Activated naive CD4-positive, alpha-beta T cell treated with anti-CD3 and anti-CD28 coated beads, Interleukin-2, amount 10 ng/mL, durations not matched to agents 7 days and 5 days (primary cell): ENCODE measurements at regions not wholly inside any gene's neighbourhood (a gene's known extent, or its start where the extent isn't known, plus 50 kb on each side); places are given as distances from the start of the nearest gene placed in this dataset.

Source experiments
- CTCF ChIA-PET: fragments of 350-600 bp; sonication (Branson Sonifier 250); formaldehyde crosslinking; loops from one replicate; lab custom pipeline; 2021; ENCODE audit warnings: antibody characterized with exemption; lab: Charles Lee
- DNase-seq: peaks from one replicate; pipeline ENCODE4 v3.0.0-alpha.2; 2020
- H3K27ac Mint-ChIP-seq: one replicate; pipeline ENCODE4 v1.8.0; 2021; ENCODE audit warnings: mild to moderate bottlenecking, moderate library complexity, mixed read lengths
- H3K27me3 Mint-ChIP-seq: one replicate; pipeline ENCODE4 v1.8.0; 2021; ENCODE audit warnings: mild to moderate bottlenecking, mixed read lengths
- H3K36me3 Mint-ChIP-seq: one replicate; pipeline ENCODE4 v1.8.0; 2021; ENCODE audit warnings: mixed read lengths
- H3K4me1 Mint-ChIP-seq: one replicate; pipeline ENCODE4 v1.8.0; 2021; ENCODE audit warnings: mixed read lengths
- H3K4me3 Mint-ChIP-seq: one replicate; pipeline ENCODE4 v1.8.0; 2021; ENCODE audit warnings: mild to moderate bottlenecking, moderate library complexity, mixed read lengths
- H3K9me3 Mint-ChIP-seq: one replicate; pipeline ENCODE4 v1.8.0; 2021; ENCODE audit warnings: mixed read lengths

- no peak for DNase-seq
- H3K4me1 Mint-ChIP-seq, result no peaks in the 10 kb centered on the region
- no peak overlapping the region for H3K27ac Mint-ChIP-seq
- no peak overlapping the region for H3K4me3 Mint-ChIP-seq
- peaks cover 31% of the 10 kb centered on the region for H3K27me3 Mint-ChIP-seq
- H3K36me3 Mint-ChIP-seq, result no peaks in the 10 kb centered on the region
- CTCF ChIA-PET, result no interaction called here
- no peaks in the 10 kb centered on the region for H3K9me3 Mint-ChIP-seq
Observed at GRCh38 chr6:134689177-134689576, 260.7 kb downstream of the ALDH8A1 start.

DNA sequence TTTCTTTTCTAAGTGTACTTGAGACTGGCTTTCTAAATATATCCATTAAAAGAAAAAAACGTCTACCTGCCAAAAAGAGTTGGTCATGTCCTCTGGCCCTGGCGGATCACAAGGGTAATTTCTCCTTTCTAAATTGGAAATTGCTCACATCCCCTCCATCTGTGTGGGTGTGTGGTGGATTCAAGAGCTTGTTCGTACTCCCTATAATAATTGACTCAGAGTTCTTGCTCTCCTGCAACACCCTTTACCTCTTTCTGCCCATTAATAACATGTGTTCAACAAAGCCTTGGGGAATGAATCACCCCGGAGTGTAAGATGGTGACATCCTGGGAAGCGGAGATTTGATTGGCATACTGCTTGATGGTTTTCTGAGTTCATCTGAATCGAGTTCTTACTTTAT is 263.8 kb downstream of the ALDH8A1 start:
- no peak overlapping the region for H3K4me3 Mint-ChIP-seq

DNA sequence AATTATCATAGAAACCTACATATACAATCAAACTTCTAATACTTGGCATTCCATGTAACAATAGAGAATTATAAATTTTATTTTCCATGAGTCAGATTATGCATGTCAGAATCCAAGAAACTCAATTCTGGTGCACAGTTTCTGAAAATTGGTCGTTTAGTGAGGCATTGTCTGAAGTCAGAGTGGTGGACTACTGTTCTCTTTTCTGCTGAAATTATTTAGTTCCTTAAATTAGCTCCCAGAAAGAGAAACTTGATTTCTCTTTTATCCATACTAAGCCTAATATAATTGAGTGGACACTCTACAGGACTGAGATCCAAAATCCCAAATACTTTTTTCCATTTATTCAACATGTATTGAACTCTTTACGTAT is 265.5 kb downstream of the ALDH8A1 start:
- Mint-ChIP-seq H3K4me3 (no peak overlapping the region), H3K4me1 (no peaks in the 10 kb centered on the region), H3K27ac (no peak overlapping the region), H3K36me3 (no peaks in the 10 kb centered on the region), H3K9me3 (no peaks in the 10 kb centered on the region), H3K27me3 (peaks cover 4% of the 10 kb centered on the region)
- no peak for DNase-seq
- CTCF ChIA-PET, result no interaction called here

More for the DNA sequence above, 263.8 kb downstream of the ALDH8A1 start:
- H3K27ac Mint-ChIP-seq, result no peak overlapping the region
- no peaks in the 10 kb centered on the region for H3K4me1 Mint-ChIP-seq
- peaks cover 18% of the 10 kb centered on the region for H3K27me3 Mint-ChIP-seq
- DNase-seq, result no peak
- CTCF ChIA-PET, result no interaction called here
- H3K36me3 Mint-ChIP-seq, result no peaks in the 10 kb centered on the region
- H3K9me3 Mint-ChIP-seq, result no peaks in the 10 kb centered on the region

GRCh38 chr6:134683783-134684422 is 266.0 kb downstream of the ALDH8A1 start:
- Mint-ChIP-seq H3K36me3 (no peaks in the 10 kb centered on the region), H3K27ac (no peak overlapping the region), H3K9me3 (no peaks in the 10 kb centered on the region), H3K27me3 (no peaks in the 10 kb centered on the region), H3K4me3 (no peak overlapping the region), H3K4me1 (no peaks in the 10 kb centered on the region)
- no peak for DNase-seq
- CTCF ChIA-PET, result no interaction called here

DNA sequence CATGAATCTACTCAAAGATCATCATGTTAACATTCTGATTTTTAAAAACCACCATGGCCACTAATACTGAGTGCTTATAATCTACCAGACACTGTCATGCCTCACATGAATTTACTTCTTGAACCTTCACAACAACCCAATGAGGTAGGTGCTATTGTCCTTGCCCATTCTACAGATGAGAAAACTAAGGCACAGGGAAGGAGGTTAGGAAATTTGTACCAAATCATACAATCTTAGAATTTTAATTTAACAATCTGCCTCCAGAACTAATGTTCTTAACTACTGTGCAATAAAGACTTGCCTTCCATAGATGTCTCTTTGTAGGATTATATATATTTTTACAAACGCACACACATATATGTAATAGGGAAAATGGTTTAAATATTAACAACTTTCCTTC is 269.5 kb downstream of the ALDH8A1 start:
- no peaks in the 10 kb centered on the region for H3K36me3 Mint-ChIP-seq
- no peaks in the 10 kb centered on the region for H3K27me3 Mint-ChIP-seq
- no peak for DNase-seq
- no peaks in the 10 kb centered on the region for H3K4me1 Mint-ChIP-seq
- H3K4me3 Mint-ChIP-seq, result no peak overlapping the region
- no peak overlapping the region for H3K27ac Mint-ChIP-seq
- H3K9me3 Mint-ChIP-seq, result no peaks in the 10 kb centered on the region
- CTCF ChIA-PET, result no interaction called here

GRCh38 chr6:134680021-134680420 is 269.9 kb downstream of the ALDH8A1 start:
- H3K27ac Mint-ChIP-seq, result no peak overlapping the region

DNA sequence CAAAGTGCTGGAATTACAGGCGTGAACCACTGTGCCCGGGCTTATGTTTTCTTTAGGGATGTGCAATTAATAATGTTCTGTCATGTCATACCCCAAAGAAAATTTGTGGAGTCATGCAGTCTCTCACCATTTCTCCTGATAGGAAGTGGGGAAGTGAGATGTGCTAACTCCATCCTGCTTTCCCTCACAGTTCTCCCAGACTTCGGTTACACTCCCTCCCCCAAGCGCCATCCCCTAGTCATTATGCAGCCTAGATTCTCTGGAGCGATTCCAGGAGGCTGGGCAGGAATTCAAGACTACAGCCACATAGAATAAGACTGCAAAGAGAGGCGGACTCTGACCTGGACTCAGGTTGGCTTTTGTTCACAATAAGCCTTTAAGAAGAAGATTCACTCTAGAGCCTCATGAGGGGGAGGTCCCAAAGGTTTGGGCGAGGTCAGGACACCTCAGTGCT is 271.4 kb downstream of the ALDH8A1 start:
- no peaks in the 10 kb centered on the region for H3K36me3 Mint-ChIP-seq
- H3K9me3 Mint-ChIP-seq, result no peaks in the 10 kb centered on the region
- DNase-seq, result no peak
- no peaks in the 10 kb centered on the region for H3K27me3 Mint-ChIP-seq
- no peak overlapping the region for H3K27ac Mint-ChIP-seq
- no peak overlapping the region for H3K4me3 Mint-ChIP-seq
- CTCF ChIA-PET, result no interaction called here
- H3K4me1 Mint-ChIP-seq, result no peaks in the 10 kb centered on the region

More at GRCh38 chr6:134680021-134680420, 269.9 kb downstream of the ALDH8A1 start:
- no peaks in the 10 kb centered on the region for H3K36me3 Mint-ChIP-seq
- H3K27me3 Mint-ChIP-seq, result no peaks in the 10 kb centered on the region
- no peaks in the 10 kb centered on the region for H3K9me3 Mint-ChIP-seq
- no peaks in the 10 kb centered on the region for H3K4me1 Mint-ChIP-seq
- CTCF ChIA-PET, result no interaction called here
- no peak for DNase-seq
- H3K4me3 Mint-ChIP-seq, result no peak overlapping the region

DNA sequence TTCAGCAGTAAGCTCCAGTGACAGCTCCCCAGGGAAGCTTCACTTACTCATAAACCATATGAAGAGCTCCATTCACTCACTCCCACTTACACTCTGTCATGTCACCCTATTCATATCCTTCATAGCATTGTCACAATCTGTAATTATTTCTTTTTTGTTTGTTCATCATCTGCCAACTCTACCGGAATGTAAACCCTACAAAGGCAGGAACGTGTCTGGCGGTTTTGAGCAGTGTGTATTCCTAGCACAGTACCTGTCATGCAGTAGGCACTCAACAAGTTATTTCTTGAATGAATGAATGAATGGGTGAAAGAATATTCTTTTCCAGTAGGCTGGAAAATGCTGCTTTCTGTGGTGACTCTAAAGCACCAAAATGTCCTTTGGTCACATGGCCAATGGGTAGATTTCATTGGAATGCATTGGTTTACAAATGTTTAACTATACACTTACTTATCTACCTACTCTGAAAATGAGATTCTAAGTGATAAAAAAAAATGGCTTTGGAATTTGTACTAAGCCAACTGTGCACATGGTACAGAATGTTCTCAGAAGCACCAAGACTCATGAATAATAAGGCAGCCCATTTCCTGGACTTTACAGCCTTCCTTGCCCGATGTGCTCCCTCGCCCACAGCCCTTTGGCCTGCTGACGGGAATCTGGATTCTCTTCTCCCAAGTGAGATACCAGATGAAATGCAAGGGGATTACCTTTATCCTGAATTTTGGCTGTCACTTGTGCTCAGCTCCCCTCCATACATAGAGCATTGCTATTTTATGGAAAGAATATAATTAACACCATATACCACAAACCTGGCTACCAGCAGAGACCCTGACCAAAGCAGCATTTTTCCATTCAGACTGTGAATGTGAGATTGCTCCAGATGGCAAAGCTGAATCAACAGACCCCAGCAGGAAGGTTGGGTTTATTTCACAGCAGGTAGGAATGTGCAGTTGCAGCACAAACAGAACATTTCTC is 273.3 kb downstream of the ALDH8A1 start:
- no peak for DNase-seq
- Mint-ChIP-seq H3K27me3 (no peaks in the 10 kb centered on the region), H3K4me3 (no peak overlapping the region), H3K36me3 (no peaks in the 10 kb centered on the region), H3K9me3 (no peaks in the 10 kb centered on the region), H3K27ac (no peak overlapping the region), H3K4me1 (no peaks in the 10 kb centered on the region)
- CTCF ChIA-PET, result no interaction called here

DNA sequence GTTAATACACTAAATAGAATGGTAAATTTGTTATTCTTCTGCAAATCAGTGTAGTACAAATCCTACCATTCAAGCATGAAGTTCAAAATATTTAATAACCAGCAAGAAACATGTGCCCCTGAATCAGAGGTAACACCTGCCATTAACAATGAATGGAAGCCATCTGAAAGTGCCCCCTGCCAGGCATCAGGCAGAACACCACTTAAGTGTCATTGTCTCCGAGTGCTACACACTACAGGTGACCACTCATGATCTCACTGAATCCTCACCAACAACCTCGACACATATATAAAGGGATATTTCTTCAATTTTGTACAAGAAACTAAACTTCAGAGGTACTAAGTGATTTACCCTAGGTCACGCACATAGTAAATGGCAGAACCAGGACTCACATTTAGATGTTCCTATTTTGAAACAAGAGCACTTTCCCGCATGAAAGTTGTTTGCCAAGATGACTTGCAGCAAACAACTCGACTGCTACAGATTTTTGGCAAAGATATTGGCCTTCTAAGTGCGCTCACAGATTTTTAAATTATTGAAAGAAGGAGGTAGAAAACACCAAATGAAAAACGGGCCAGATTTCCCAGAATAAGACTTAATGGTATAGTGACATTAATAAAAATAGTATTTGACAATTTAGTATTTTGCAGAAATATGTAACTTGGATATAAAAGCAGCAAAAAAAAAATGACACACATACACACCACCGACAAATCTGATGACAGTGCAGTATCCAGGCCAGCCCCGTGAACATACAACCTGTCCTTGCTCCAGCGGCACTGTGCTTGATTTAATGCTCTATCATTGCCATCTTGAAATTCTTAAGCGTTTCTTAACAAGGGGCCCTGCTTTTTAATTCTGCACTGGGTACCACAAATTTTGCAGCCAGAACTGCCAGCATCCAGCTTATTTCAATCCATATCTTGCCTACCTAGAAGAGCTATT is 274.5 kb downstream of the ALDH8A1 start:
- CTCF ChIA-PET, result no interaction called here
- Mint-ChIP-seq H3K4me1 (no peaks in the 10 kb centered on the region), H3K9me3 (no peaks in the 10 kb centered on the region), H3K27me3 (no peaks in the 10 kb centered on the region), H3K4me3 (no peak overlapping the region), H3K27ac (no peak overlapping the region), H3K36me3 (no peaks in the 10 kb centered on the region)
- no peak for DNase-seq

GRCh38 chr6:134674562-134674961 is 275.3 kb downstream of the ALDH8A1 start:
- DNase-seq, result no peak
- no peak overlapping the region for H3K27ac Mint-ChIP-seq

DNA sequence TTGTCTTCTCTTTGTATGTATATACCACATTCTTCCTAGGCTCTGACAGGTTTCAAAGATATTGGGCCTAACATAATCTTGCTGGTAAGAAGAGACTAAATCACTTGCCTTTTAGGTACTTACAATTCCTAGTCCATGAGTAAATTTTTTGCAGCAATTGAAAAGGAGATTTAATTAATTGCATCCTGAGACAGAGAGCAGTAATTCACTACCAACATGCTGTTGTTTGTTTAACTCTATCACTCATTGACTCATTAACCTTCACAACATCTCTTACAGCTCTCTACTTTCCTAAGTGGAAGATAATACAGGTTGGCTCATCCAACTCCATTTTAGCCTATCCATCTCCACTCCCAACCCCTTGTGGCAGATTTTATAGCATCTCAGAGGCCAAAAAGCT is 280.4 kb downstream of the ALDH8A1 start:
- DNase-seq, result no peak
- no peaks in the 10 kb centered on the region for H3K9me3 Mint-ChIP-seq
- H3K27me3 Mint-ChIP-seq, result no peaks in the 10 kb centered on the region
- H3K36me3 Mint-ChIP-seq, result no peaks in the 10 kb centered on the region
- H3K4me3 Mint-ChIP-seq, result no peak overlapping the region
- CTCF ChIA-PET, result no interaction called here
- no peaks in the 10 kb centered on the region for H3K4me1 Mint-ChIP-seq
- H3K27ac Mint-ChIP-seq, result no peak overlapping the region

More at GRCh38 chr6:134674562-134674961, 275.3 kb downstream of the ALDH8A1 start:
- Mint-ChIP-seq H3K4me1 (no peaks in the 10 kb centered on the region), H3K27me3 (no peaks in the 10 kb centered on the region), H3K36me3 (no peaks in the 10 kb centered on the region), H3K4me3 (no peak overlapping the region), H3K9me3 (no peaks in the 10 kb centered on the region)
- CTCF ChIA-PET, result no interaction called here

DNA sequence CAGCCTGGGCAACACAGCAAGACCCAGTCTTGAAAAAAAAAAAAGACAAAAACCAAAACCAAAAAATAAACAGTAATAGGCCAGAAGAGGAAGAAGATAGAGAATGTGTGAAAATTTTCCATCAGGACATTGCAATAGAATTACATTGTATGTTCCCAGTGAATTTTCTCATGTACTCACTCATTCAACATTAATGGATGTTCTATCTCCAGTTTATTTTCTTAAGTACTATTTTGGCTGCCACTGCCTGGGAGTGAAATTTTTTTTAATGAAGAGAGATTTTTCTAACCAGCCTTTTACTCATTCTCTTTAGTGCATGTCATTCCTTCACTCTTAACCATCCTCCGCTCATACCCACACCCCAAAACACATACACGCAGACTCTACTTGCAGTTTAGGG is 282.8 kb downstream of the ALDH8A1 start:
- H3K4me1 Mint-ChIP-seq, result no peaks in the 10 kb centered on the region
- no peak for DNase-seq
- H3K4me3 Mint-ChIP-seq, result no peak overlapping the region
- CTCF ChIA-PET, result no interaction called here
- H3K27me3 Mint-ChIP-seq, result no peaks in the 10 kb centered on the region
- H3K36me3 Mint-ChIP-seq, result no peaks in the 10 kb centered on the region
- H3K9me3 Mint-ChIP-seq, result no peaks in the 10 kb centered on the region
- no peak overlapping the region for H3K27ac Mint-ChIP-seq

DNA sequence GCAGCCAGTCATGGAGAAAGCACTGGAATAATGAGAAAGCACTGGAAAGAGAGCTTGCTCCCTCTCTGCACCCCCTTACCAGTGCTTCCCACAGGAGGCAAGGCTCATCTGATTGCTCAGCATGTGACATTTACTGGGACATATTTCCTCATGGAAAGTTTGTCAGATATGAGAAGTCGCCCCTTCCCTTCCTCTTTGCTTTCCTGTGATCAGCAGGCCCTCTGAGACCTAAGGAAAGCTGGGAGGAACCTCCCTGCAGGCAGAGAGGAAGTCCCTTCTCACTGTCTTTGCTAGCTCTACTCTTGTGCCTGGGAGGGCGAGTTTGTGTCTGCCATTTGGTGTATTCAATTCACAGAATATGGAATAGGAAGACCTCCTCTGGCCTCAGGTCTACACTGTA is 283.8 kb downstream of the ALDH8A1 start:
- Mint-ChIP-seq H3K27ac (no peak overlapping the region), H3K36me3 (no peaks in the 10 kb centered on the region), H3K4me3 (no peak overlapping the region), H3K9me3 (no peaks in the 10 kb centered on the region), H3K4me1 (no peaks in the 10 kb centered on the region), H3K27me3 (no peaks in the 10 kb centered on the region)
- CTCF ChIA-PET, result no interaction called here
- no peak for DNase-seq
